Transverse colon (tissue), 4 donors: ENCODE measurements at regions not wholly inside any gene's neighbourhood (a gene's known extent, or its start where the extent isn't known, plus 50 kb on each side); places are given as distances from the start of the nearest gene placed in this dataset.

Experiments
- DNase-seq: peaks from one replicate; pipeline ENCODE4 v3.0.0-alpha.2; 2019
- H3K27ac ChIP-seq, 4 donors: fragments of 200-600 bp; sonication (generic); 2 replicates each; pipeline ENCODE4 v1.5.1; 2016 to 2018; ENCODE audit warnings: inconsistent platforms in 4 of 4
- H3K27me3 ChIP-seq: fragments of 200-600 bp; sonication (generic); 2 replicates; pipeline ENCODE4 v1.5.1; 2017; ENCODE audit warnings: inconsistent platforms
- H3K36me3 ChIP-seq, 4 donors: fragments of 200-600 bp; sonication (generic); 2 replicates each; pipeline ENCODE4 v1.5.1; 2017 to 2019; ENCODE audit warnings: inconsistent platforms in 4 of 4
- H3K4me1 ChIP-seq, 4 donors: fragments of 200-600 bp; sonication (generic); 2 replicates each; pipeline ENCODE4 v1.5.1; 2017 to 2020; ENCODE audit warnings: inconsistent platforms in 4 of 4
- H3K4me3 ChIP-seq, 4 donors: fragments of 200-600 bp; sonication (generic); 1 replicate in 1 of 4; 2 replicates in 3 of 4; pipeline versions ENCODE4 v1.5.1 to v1.6.1; 2017 to 2019; ENCODE audit warnings: inconsistent platforms in 4 of 4
- H3K9me3 ChIP-seq, 2 donors: fragments of 200-600 bp; sonication (generic); 2 replicates each; pipeline ENCODE4 v1.5.1; 2017 to 2019; ENCODE audit warnings: inconsistent platforms in 2 of 2
- CTCF ChIP-seq, 5 experiments: fragments of 200-600 bp in 3 of 5; fragments of 450-650 bp in 2 of 5; sonication (generic) in 3 of 5; IDR thresholded peaks; 1 replicate in 2 of 5; 2 replicates in 3 of 5; pipeline ENCODE4 v1.5.1; 2016 to 2017; ENCODE audit warnings: antibody characterized with exemption in 5 of 5, inconsistent platforms in 3 of 5, mild to moderate bottlenecking in 2 of 5, moderate library complexity in 1 of 5
- EP300 ChIP-seq: sonication (generic); formaldehyde crosslinking; IDR thresholded peaks from one replicate; pipeline ENCODE4 v1.6.1; 2017; ENCODE audit warnings: antibody characterized with exemption, low read depth
- POLR2A ChIP-seq: fragments of 450-650 bp; IDR thresholded peaks from one replicate; pipeline ENCODE4 v1.6.1; 2016; ENCODE audit warnings: antibody characterized with exemption, mild to moderate bottlenecking, moderate library complexity
- POLR2AphosphoS5 ChIP-seq, 3 donors: sonication (generic); formaldehyde crosslinking; IDR thresholded peaks; one replicate each; pipeline ENCODE4 v1.6.1; 2016; ENCODE audit warnings: antibody characterized with exemption in 3 of 3
- WGBS, 2 donors: methylation state at CpG; one replicate each; pipeline ENCODE4 v1.1.5; 2018; ENCODE audit warnings: low coverage in 1 of 2; 5-methylcytosine and 5-hydroxymethylcytosine counted together
- in situ Hi-C, 4 donors: fragments of 200-750 bp; cut with MboI; loops; one replicate each; pipeline versions ENCODE4 v1.15.0 to v1.15.1; 2017; ENCODE audit warnings: low sequenced_read_pairs in 3 of 4, low pct_ligation_motif_present in 1 of 4, low pct_unique_long_range_greater_than_20kb in 1 of 4
- intact Hi-C: fragments of 100-400 bp; cut with DNase I; formaldehyde crosslinking; loops from one replicate; pipeline ENCODE4 v1.15.1; 2023; ENCODE audit warnings: low total_unique reads

GRCh38 chr6:114690625-114691024 lies 347.8 kb upstream of the HS3ST5 start:
- no peak for DNase-seq
- no peaks in the 10 kb centered on the region for H3K36me3 ChIP-seq
- intact Hi-C loops (no loop called here), in situ Hi-C loops (no loop called here)
- no peak overlapping the region for H3K27ac ChIP-seq
- WGBS, 2 donors = 84% methylated on average over 4 of the region's 4 CpGs; no CpG with 5 or more reads in 1 of the 2 donors
- H3K9me3 ChIP-seq = no peaks in the 10 kb centered on the region
- no peak for TF ChIP-seq POLR2A
- no peaks in the 10 kb centered on the region for H3K27me3 ChIP-seq
- no peak overlapping the region for H3K4me3 ChIP-seq
- no peaks in the 10 kb centered on the region for H3K4me1 ChIP-seq

GRCh38 chr6:114659513-114659912 lies 316.7 kb upstream of the HS3ST5 start:
- Histone ChIP-seq H3K27me3 (no peaks in the 10 kb centered on the region), H3K9me3 (no peaks in the 10 kb centered on the region), H3K4me3 (no peak overlapping the region), H3K4me1 (no peaks in the 10 kb centered on the region), H3K27ac (no peak overlapping the region), H3K36me3 (no peaks in the 10 kb centered on the region)
- intact Hi-C loops = no loop called here
- in situ Hi-C loops = no loop called here
- TF ChIP-seq EP300 (no peak), POLR2AphosphoS5 (IDR thresholded peaks at IDR 0.05) (no peak), POLR2A (no peak), CTCF (IDR thresholded peaks at IDR 0.05) (no peak)
- 77 to 84% methylated on average over 2 of the region's 2 CpGs for WGBS, 2 donors
- DNase-seq = no peak

GRCh38 chr6:114651611-114652010 lies 308.8 kb upstream of the HS3ST5 start:
- no peaks in the 10 kb centered on the region for H3K9me3 ChIP-seq
- intact Hi-C loops (no loop called here), in situ Hi-C loops (no loop called here)
- H3K36me3 ChIP-seq = no peaks in the 10 kb centered on the region
- WGBS, 2 donors = 34 to 38% methylated on average over 2 of the region's 2 CpGs
- no peaks in the 10 kb centered on the region for H3K4me1 ChIP-seq
- H3K27me3 ChIP-seq = no peaks in the 10 kb centered on the region
- DNase-seq = no peak
- no peak overlapping the region for H3K4me3 ChIP-seq
- H3K27ac ChIP-seq = no peak overlapping the region
- no peak for TF ChIP-seq EP300
- no peak for TF ChIP-seq POLR2AphosphoS5 (IDR thresholded peaks at IDR 0.05)
- TF ChIP-seq POLR2A = no peak
- TF ChIP-seq CTCF (IDR thresholded peaks at IDR 0.05) = no peak

- H3K36me3 ChIP-seq = no peaks in the 10 kb centered on the region
- no peaks in the 10 kb centered on the region for H3K27me3 ChIP-seq
- no peaks in the 10 kb centered on the region for H3K9me3 ChIP-seq
- intact Hi-C loops = no loop called here
- no peak for DNase-seq
- 88 to 100% methylated on average over 1 to 2 of the region's 2 CpGs for WGBS, 2 donors
- no peaks in the 10 kb centered on the region for H3K4me1 ChIP-seq
- in situ Hi-C loops = no loop called here
- H3K27ac ChIP-seq = no peak overlapping the region
- no peak overlapping the region for H3K4me3 ChIP-seq
- no peak for TF ChIP-seq CTCF (IDR thresholded peaks at IDR 0.05)
- TF ChIP-seq EP300 = no peak
- no peak for TF ChIP-seq POLR2A
- no peak for TF ChIP-seq POLR2AphosphoS5 (IDR thresholded peaks at IDR 0.05)
Observed at GRCh38 chr6:114650891-114651290, 308.1 kb upstream of the HS3ST5 start.

- WGBS, 2 donors = 54 to 56% methylated on average over 2 of the region's 2 CpGs
- Histone ChIP-seq H3K9me3 (no peaks in the 10 kb centered on the region), H3K27me3 (no peaks in the 10 kb centered on the region), H3K4me3 (no peak overlapping the region), H3K27ac (no peak overlapping the region), H3K4me1 (no peaks in the 10 kb centered on the region), H3K36me3 (no peaks in the 10 kb centered on the region)
- no peak for DNase-seq
- intact Hi-C loops (no loop called here), in situ Hi-C loops (no loop called here)
- TF ChIP-seq POLR2AphosphoS5 (IDR thresholded peaks at IDR 0.05) = no peak
- TF ChIP-seq EP300 = no peak
- TF ChIP-seq CTCF (IDR thresholded peaks at IDR 0.05) = no peak
- TF ChIP-seq POLR2A = no peak
Observed at GRCh38 chr6:114649298-114649697, 306.5 kb upstream of the HS3ST5 start.
